NCI-H1417 (cell line): ENCODE measurements at regions not wholly inside any gene's neighbourhood (a gene's known extent, or its start where the extent isn't known, plus 50 kb on each side); places are given as distances from the start of the nearest gene placed in this dataset.

Experiments
- DNase-seq, 3 experiments: peaks; one replicate each; lab custom pipeline; 2025; lab: John Stamatoyannopoulos, UW

- no peak for DNase-seq
Measured at GRCh38 chr12:115078990-115079389, 395.0 kb upstream of the TBX3 start.

- no peak for DNase-seq
Measured at GRCh38 chr12:115078334-115078733, 394.4 kb upstream of the TBX3 start.

- DNase-seq: no peak
Measured at GRCh38 chr12:115075552-115076170, 391.7 kb upstream of the TBX3 start.

- DNase-seq: no peak
Measured at GRCh38 chr12:115074617-115075016, 390.6 kb upstream of the TBX3 start.

- DNase-seq: no peak
Measured at GRCh38 chr12:115072712-115073111, 388.7 kb upstream of the TBX3 start.

- no peak for DNase-seq
Measured at GRCh38 chr12:115070313-115070712, 386.3 kb upstream of the TBX3 start.

- DNase-seq: no peak
Measured at GRCh38 chr12:115064296-115064695, 380.3 kb upstream of the TBX3 start.

GRCh38 chr12:115062741-115063140 is 378.8 kb upstream of the TBX3 start:
- DNase-seq: no peak

- DNase-seq: peak in 1 of 3 experiments; percentile 84
Measured at GRCh38 chr12:115060477-115061168, 376.6 kb upstream of the TBX3 start.

DNA sequence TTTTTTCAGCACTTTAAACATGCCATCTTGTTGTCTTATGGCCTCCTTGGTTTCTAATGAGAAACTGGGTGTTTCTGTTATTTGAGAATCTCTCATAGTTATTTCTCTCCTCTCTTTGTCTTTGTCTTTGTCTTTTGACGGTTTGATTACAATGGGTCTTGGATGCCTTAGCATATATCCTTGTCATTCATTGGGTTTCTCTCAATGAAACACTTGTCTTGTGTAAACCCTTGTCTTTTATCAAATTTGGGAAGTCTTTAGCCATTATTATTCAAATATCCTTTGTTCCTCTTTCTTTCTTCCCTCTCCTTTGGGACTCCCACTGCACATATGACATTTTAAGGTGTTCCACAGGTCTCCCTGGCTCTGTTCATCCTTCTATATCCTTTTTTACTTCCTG is 373.5 kb upstream of the TBX3 start:
- DNase-seq: no peak

DNA sequence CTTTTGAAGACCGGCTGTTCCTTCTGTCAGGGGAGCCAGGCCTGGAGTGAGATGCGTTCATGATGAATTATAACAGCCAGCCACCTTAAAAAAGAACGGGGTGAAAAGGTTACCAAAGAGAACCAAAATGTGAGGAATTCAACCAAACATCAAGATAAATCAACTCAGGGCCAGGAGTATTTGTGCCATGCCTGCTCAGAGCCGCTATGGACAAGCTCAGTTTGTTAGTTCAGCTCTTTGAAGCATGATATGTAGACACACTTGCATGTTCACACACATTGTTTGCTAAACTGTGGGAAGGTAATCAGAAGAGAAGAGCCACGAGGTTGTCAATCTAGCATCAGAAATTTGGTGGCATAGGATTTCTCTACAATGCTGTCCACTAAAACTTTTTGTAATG is 367.4 kb upstream of the TBX3 start:
- no peak for DNase-seq

- no peak for DNase-seq
Measured at GRCh38 chr12:115049614-115050013, 365.6 kb upstream of the TBX3 start.

DNA sequence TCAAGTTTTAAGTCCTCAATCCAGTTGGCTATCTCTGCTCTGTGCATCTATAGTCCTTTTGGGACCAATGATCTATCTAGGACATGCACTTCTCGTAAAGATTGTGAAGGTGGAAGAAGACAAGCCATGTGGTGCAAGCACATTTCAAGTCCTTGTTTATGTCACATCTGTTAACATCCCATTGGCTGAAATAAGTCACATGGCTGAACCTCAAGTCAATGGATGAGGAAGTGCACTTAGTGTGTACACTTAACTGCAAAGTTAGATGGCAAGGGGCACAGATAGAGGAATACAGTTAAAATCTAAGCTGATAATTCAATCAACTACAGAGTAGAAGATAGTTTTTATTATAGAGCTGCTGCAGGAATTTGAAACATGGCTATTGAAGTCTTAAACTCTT is 362.8 kb upstream of the TBX3 start:
- no peak for DNase-seq

DNA sequence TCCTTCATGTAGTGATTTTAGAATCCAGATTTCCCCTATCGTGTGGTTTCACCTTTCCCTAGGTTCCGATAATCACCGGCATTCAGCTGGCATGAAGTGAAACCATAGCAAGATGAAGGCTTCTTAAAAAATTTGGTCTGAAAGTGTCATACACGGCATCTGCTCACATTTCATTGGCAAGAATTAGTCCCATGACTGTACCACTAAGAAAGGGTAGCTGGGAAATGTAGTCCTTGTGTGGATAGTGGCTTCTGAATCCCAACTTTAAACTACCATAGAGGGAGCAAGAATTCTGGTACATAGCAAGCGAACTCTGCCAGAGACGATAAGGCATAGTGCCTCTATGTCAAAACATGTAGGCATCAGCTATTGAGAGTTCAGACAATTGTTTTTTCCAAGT is 360.1 kb upstream of the TBX3 start:
- DNase-seq: no peak

DNA sequence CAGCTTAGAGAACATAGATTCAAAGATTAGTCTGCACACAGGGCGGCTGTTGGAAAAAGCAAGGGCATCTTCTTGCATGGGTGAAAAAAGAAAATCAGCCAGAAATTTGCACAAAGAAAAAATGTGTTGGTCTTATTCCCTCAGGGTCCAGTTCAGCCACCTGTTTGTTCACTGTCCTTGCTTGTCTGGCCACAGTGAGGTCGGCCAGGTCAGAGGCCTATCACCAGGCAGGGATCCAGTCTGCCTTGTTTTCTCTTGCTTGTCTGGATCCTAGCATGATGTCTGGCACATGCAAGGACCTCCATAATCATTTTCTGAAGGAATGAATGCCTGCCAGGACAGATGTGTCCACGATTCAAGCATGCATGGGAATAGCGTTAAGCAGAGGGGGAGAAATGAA is 359.1 kb upstream of the TBX3 start:
- DNase-seq: no peak

- no peak for DNase-seq
Measured at GRCh38 chr12:115042341-115042740, 358.4 kb upstream of the TBX3 start.

DNA sequence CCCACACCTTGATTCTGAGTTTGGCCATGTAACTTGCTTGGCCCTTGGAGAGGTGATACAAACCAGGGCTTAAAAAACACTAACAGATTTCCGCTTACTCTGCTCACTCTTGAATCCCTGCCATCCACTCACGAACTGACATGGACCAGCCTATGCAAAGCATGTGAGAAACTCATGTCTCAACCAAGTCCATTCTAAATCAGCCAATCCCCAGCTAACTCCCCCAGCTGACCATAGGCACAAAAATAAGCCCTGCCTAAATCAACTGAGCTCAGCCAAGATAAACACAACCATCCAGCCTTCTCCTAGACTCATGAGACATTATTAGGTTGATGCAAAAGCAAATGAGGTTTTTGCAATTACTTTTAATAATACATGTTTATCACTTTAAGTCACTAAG is 353.9 kb upstream of the TBX3 start:
- DNase-seq: no peak

- DNase-seq: no peak
Measured at GRCh38 chr12:115035535-115036107, 351.6 kb upstream of the TBX3 start.

GRCh38 chr12:115032521-115032920 is 348.5 kb upstream of the TBX3 start:
- no peak for DNase-seq

- DNase-seq: no peak
Measured at GRCh38 chr12:115030017-115030416, 346.0 kb upstream of the TBX3 start.

DNA sequence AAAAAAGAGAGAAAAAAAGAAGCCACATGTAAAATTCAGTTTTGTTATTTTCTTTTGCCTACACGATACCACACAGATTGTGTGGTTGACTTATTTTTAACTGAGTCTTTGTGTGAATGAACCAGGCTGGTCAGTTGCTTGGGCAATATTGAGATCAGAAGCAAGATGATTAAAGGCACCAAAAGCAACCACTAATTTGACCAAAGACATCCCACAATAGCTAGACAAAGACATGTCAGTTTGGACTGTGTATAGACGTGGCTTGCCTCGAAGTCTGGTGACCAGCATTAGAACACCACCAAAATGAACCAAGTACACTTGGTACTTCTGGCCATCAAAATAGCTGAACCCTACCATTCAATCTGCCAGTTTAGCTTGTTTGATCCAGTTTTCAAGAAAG is 340.6 kb upstream of the TBX3 start:
- DNase-seq: no peak

DNA sequence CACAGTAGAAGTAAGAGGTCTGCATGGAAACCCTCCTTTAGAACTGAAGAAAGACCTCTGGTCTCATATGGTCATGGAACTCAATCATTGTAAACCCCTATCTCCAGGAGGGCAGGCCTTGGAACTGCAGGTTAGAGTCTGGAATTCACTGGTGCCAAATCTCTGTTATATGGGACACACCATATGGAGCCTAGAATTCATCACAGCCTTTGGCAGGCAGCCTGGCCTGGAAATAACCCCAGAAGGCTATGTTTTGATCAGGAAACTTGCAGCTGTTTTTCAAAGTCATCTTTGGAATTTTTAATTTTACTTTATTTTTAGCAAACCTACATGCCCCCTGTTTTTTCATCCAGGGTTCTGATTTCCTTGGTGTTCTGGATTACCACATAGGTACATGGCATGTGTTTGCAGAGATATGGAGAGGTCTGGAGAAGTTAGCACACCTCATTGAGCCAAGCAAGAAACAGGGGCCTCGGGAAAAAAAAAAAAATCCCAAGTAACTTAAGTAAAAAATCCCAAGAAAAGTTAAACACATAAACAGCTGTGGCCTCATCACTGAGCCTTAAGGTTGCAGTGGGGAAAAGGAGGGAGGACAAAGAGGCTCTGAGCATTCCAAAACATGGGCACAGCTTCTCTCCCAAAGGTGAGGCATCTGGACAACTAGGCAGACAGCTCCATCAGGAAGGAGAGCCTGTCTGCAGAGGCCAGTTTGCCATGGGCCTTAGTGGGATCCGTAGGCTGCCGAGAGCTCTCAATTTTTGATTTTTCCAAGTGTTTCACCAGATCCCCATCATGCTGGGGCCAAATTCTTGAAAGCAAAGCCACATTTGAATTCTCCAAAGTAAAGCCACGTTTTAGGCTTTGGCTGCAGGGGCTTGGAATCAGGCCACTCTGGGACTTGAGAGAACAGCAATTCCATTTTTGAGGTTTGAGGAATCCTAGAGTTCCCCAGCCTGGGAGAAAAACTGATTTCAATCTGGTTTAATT is 339.6 kb upstream of the TBX3 start:
- DNase-seq: no peak
